OCI-LY7 (cell line): ENCODE measurements at regions not wholly inside any gene's neighbourhood (a gene's known extent, or its start where the extent isn't known, plus 50 kb on each side); places are given as distances from the start of the nearest gene placed in this dataset.

Experiments
- CTCF ChIP-seq: fragments of 200-600 bp; sonication (generic); conservative IDR thresholded peaks from 2 replicates; pipeline ENCODE4 v1.5.1; 2014; ENCODE audit warnings: mild to moderate bottlenecking, antibody characterized with exemption, low read length, moderate library complexity, mixed read lengths
- EZH2phosphoT487 ChIP-seq: fragments of 200-600 bp; sonication (generic); IDR thresholded peaks from 2 replicates; pipeline ENCODE4 v1.6.1; 2018; ENCODE audit warnings: low read depth, borderline replicate concordance, mild to moderate bottlenecking, mixed run types, antibody characterized with exemption, low read length, moderate library complexity, mixed read lengths

DNA sequence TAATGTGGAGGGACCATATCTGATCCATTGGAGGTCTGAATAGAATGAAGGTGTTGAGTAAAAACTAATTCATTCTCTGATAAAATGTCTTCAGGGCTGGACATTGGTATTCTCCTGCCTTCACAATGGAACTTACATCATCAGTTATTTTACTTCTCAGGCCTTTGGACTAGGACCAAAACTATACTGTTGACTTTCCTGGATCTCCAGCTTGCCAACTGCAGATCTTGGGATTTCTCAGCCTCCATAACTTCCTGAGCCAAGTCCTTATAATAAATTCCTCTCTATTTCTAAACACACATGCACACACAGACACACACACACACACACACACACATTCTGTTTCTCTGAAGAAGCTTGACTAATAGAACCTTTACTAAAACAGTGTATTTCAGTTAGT lies 1858.6 kb upstream of the ADGRL3 start:
- TF ChIP-seq CTCF (no peak), EZH2phosphoT487 (no peak)
